GM12892 (cell line): ENCODE measurements at regions not wholly inside any gene's neighbourhood (a gene's known extent, or its start where the extent isn't known, plus 50 kb on each side); places are given as distances from the start of the nearest gene placed in this dataset.

Experiments
- DNase-seq: peaks from one replicate; pipeline ENCODE4 v3.0.0; 2011; ENCODE audit not compliant: insufficient read length
- FAIRE-seq: peaks from 2 replicates; lab custom pipeline; 2011; peaks lifted over from hg19 to GRCh38; lab: Jason Lieb, UNC
- POLR2A ChIP-seq: IDR thresholded peaks from 2 replicates; pipeline ENCODE4 v1.6.1; 2011; ENCODE audit warnings: low read depth, low read length, control low read depth
- POLR2AphosphoS5 ChIP-seq: IDR thresholded peaks from 2 replicates; pipeline ENCODE4 v1.6.1; 2011; ENCODE audit warnings: low read depth, low read length, control low read depth
- TAF1 ChIP-seq: IDR thresholded peaks from 2 replicates; pipeline ENCODE4 v1.6.1; 2011; ENCODE audit warnings: low read depth, mild to moderate bottlenecking, control low read depth, low read length, borderline replicate concordance

- FAIRE-seq (no peak), DNase-seq (no peak)
- TF ChIP-seq TAF1 (no peak), POLR2A (no peak), POLR2AphosphoS5 (no peak)
Observed at GRCh38 chr2:155318710-155319109, 620.2 kb downstream of the KCNJ3 start.

GRCh38 chr2:155315768-155316167 lies 617.3 kb downstream of the KCNJ3 start:
- no peak for DNase-seq
- TF ChIP-seq TAF1 = no peak
- TF ChIP-seq POLR2A = no peak
- TF ChIP-seq POLR2AphosphoS5 = no peak
- no peak for FAIRE-seq

GRCh38 chr2:155310589-155310988 lies 612.1 kb downstream of the KCNJ3 start:
- DNase-seq (no peak), FAIRE-seq (no peak)
- TF ChIP-seq TAF1 (no peak), POLR2A (no peak), POLR2AphosphoS5 (no peak)

GRCh38 chr2:155309483-155309882 lies 611.0 kb downstream of the KCNJ3 start:
- DNase-seq (no peak), FAIRE-seq (no peak)
- TF ChIP-seq TAF1 = no peak
- no peak for TF ChIP-seq POLR2AphosphoS5

- no peak for DNase-seq
- TF ChIP-seq POLR2AphosphoS5 = no peak
- TF ChIP-seq POLR2A = no peak
- TF ChIP-seq TAF1 = no peak
- FAIRE-seq = no peak
Observed at GRCh38 chr2:155308367-155309009, 610.0 kb downstream of the KCNJ3 start.

GRCh38 chr2:155301221-155301620 lies 602.7 kb downstream of the KCNJ3 start:
- DNase-seq (no peak), FAIRE-seq (no peak)
- TF ChIP-seq POLR2AphosphoS5 (no peak), POLR2A (no peak), TAF1 (no peak)

GRCh38 chr2:155298001-155298400 lies 599.5 kb downstream of the KCNJ3 start:
- DNase-seq (no peak), FAIRE-seq (no peak)
- TF ChIP-seq POLR2AphosphoS5 (no peak), TAF1 (no peak), POLR2A (no peak)

- DNase-seq (no peak), FAIRE-seq (no peak)
- TF ChIP-seq POLR2AphosphoS5 = no peak
- TF ChIP-seq TAF1 = no peak
- no peak for TF ChIP-seq POLR2A
Observed at GRCh38 chr2:155294358-155294757, 595.9 kb downstream of the KCNJ3 start.

- no peak for TF ChIP-seq POLR2AphosphoS5
- TF ChIP-seq POLR2A = no peak
- no peak for TF ChIP-seq TAF1
- FAIRE-seq = no peak
- DNase-seq = no peak
Observed at GRCh38 chr2:155281907-155282306, 583.4 kb downstream of the KCNJ3 start.

- FAIRE-seq (no peak), DNase-seq (no peak)
- TF ChIP-seq TAF1 (no peak), POLR2AphosphoS5 (no peak)
Observed at GRCh38 chr2:155273323-155273722, 574.8 kb downstream of the KCNJ3 start.

GRCh38 chr2:155266583-155266982 lies 568.1 kb downstream of the KCNJ3 start:
- DNase-seq (no peak), FAIRE-seq (no peak)
- TF ChIP-seq POLR2A (no peak), POLR2AphosphoS5 (no peak), TAF1 (no peak)

GRCh38 chr2:155266109-155266508 lies 567.6 kb downstream of the KCNJ3 start:
- FAIRE-seq (no peak), DNase-seq (no peak)
- no peak for TF ChIP-seq POLR2AphosphoS5
- no peak for TF ChIP-seq TAF1
- no peak for TF ChIP-seq POLR2A
